Glomerular visceral epithelial cell (primary cell): ENCODE measurements at regions not wholly inside any gene's neighbourhood (a gene's known extent, or its start where the extent isn't known, plus 50 kb on each side); places are given as distances from the start of the nearest gene placed in this dataset.

Experiments used
- DNase-seq: peaks from one replicate; pipeline ENCODE4 v3.0.0-alpha.2; 2016; ENCODE audit errors: extremely low spot score

- DNase-seq: no peak
These were observed 122.2 kb downstream of the ZNF518B start for GRCh38 chr4:10335050-10335449.

GRCh38 chr4:10334506-10335028 lies 122.7 kb downstream of the ZNF518B start:
- DNase-seq: no peak

- no peak for DNase-seq
These were observed 123.3 kb downstream of the ZNF518B start for GRCh38 chr4:10333942-10334341.

GRCh38 chr4:10326075-10326474 lies 131.2 kb downstream of the ZNF518B start:
- no peak for DNase-seq

GRCh38 chr4:10321931-10322330 lies 135.3 kb downstream of the ZNF518B start:
- no peak for DNase-seq

GRCh38 chr4:10320130-10320529 lies 137.1 kb downstream of the ZNF518B start:
- no peak for DNase-seq

- no peak for DNase-seq
These were observed 139.9 kb downstream of the ZNF518B start for GRCh38 chr4:10317345-10317744.

- DNase-seq: no peak
These were observed 140.4 kb downstream of the ZNF518B start for GRCh38 chr4:10316851-10317250.

- DNase-seq: no peak
These were observed 141.6 kb downstream of the ZNF518B start for GRCh38 chr4:10315638-10316037.

- DNase-seq: no peak
These were observed 144.7 kb downstream of the ZNF518B start for GRCh38 chr4:10312568-10312967.

GRCh38 chr4:10311939-10312338 lies 145.3 kb downstream of the ZNF518B start:
- no peak for DNase-seq

GRCh38 chr4:10305816-10306215 lies 151.4 kb downstream of the ZNF518B start:
- DNase-seq: no peak

- no peak for DNase-seq
These were observed 153.9 kb downstream of the ZNF518B start for GRCh38 chr4:10303291-10303690.

- no peak for DNase-seq
These were observed 155.1 kb downstream of the ZNF518B start for GRCh38 chr4:10302096-10302495.

- no peak for DNase-seq
These were observed 157.6 kb downstream of the ZNF518B start for GRCh38 chr4:10299601-10300000.

- no peak for DNase-seq
These were observed 158.5 kb downstream of the ZNF518B start for GRCh38 chr4:10298681-10299080.

GRCh38 chr4:10296730-10297129 lies 160.5 kb downstream of the ZNF518B start:
- peak; percentile 8 for DNase-seq

- no peak for DNase-seq
These were observed 161.9 kb downstream of the ZNF518B start for GRCh38 chr4:10295301-10295700.

GRCh38 chr4:10289538-10289906 lies 167.7 kb downstream of the ZNF518B start:
- no peak for DNase-seq

GRCh38 chr4:10288830-10289537 lies 168.2 kb downstream of the ZNF518B start:
- DNase-seq: no peak

GRCh38 chr4:10285028-10285427 lies 168.4 kb upstream of the WDR1 start:
- DNase-seq: no peak

GRCh38 chr4:10283761-10284160 lies 167.2 kb upstream of the WDR1 start:
- DNase-seq: no peak

- DNase-seq: no peak
These were observed 165.4 kb upstream of the WDR1 start for GRCh38 chr4:10281996-10282395.

GRCh38 chr4:10279261-10279660 lies 162.7 kb upstream of the WDR1 start:
- DNase-seq: no peak
